ENCODE measurements at regions not wholly inside any gene's neighbourhood (a gene's known extent, or its start where the extent isn't known, plus 50 kb on each side); places are given as distances from the start of the nearest gene placed in this dataset.

GRCh38 chr1:55813618-55814017 is 598.5 kb upstream of the USP24 start:
- Histone ChIP-seq H4K8ac (ENCODE audit: low read depth, low read length) (no peak overlapping the region), H4K91ac (ENCODE audit: low read depth, low read length, poor library complexity) (no peak overlapping the region), H3K27ac (replicated peaks; ENCODE audit: low read length) (no peak overlapping the region), H3K4ac (ENCODE audit: low read length) (no peak overlapping the region), H2AFZ (ENCODE audit: low read length) (no peak overlapping the region), H3K79me1 (ENCODE audit: low read depth, low read length) (no peaks in the 10 kb centered on the region), H3K23ac (ENCODE audit: low read depth, low read length, poor library complexity) (no peak overlapping the region), H2BK120ac (ENCODE audit: low read depth, low read length) (no peak overlapping the region), H3K4me2 (ENCODE audit: insufficient read depth, low read length, poor library complexity, severe bottlenecking) (no peak overlapping the region), H3K4me1 (ENCODE audit: control insufficient read depth in 2 of 2, insufficient read depth in 1 of 2, low read depth in 1 of 2, low read length in 2 of 2) (peaks cover 0 to 1% of the 10 kb centered on the region in 2 donors), H3K36me3 (replicated peaks in 1 of 2; ENCODE audit: control insufficient read depth in 2 of 2, insufficient read depth in 2 of 2, low read length in 2 of 2) (no peaks in the 10 kb centered on the region), H2BK12ac (ENCODE audit: low read length) (no peak overlapping the region), H2AK5ac (ENCODE audit: low read depth, low read length) (no peak overlapping the region), H3K4me3 (ENCODE audit: low read length in 2 of 2) (no peak overlapping the region), H2BK15ac (ENCODE audit: low read length) (no peak overlapping the region), H3K9me3 (replicated peaks in 1 of 2; ENCODE audit: control insufficient read depth in 2 of 2, insufficient read depth in 1 of 2, low read depth in 1 of 2, low read length in 2 of 2) (no peaks in the 10 kb centered on the region), H3K27me3 (ENCODE audit: control insufficient read depth in 3 of 3, insufficient read depth in 3 of 3, low read depth in 1 of 3, low read length in 3 of 3) (no peaks in the 10 kb centered on the region), H3K18ac (ENCODE audit: low read length) (no peak overlapping the region), H3K14ac (ENCODE audit: low read length) (no peak overlapping the region), H3K9ac (ENCODE audit: low read depth, low read length, poor library complexity) (no peak overlapping the region), H2BK5ac (ENCODE audit: low read length) (no peak overlapping the region)
- no CpG with 5 or more reads among the region's 3 CpGs for whole genome bisulfite sequencing, 2 donors (ENCODE audit: extremely low coverage in 2 of 2, insufficient read length in 2 of 2, insufficient replicate concordance in 1 of 2)
- no peak for DNase-seq (ENCODE audit: low spot score)

DNA sequence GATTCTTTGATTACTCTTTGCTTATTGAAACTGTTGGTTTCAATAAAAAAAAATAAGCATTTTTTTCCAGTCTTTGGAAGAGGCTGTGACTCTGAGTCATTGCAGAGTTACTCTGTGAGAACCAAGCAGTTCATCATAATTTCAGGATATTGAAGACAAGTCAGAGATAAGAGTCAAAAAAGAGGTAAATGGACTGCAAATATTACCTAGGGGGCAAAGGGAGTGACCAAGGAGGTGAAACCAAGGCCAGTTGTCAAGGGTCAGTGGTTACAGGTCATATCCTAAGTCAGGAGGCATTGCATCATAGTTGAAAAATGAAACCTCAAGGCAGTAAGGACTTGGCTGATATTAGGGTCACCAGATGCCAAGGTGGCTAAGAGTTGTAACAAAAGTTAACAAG is 597.1 kb upstream of the USP24 start:
- Histone ChIP-seq H3K9me3 (replicated peaks in 1 of 2; ENCODE audit: control insufficient read depth in 2 of 2, insufficient read depth in 1 of 2, low read depth in 1 of 2, low read length in 2 of 2) (no peaks in the 10 kb centered on the region), H3K23ac (ENCODE audit: low read depth, low read length, poor library complexity) (no peak overlapping the region), H3K36me3 (replicated peaks in 1 of 2; ENCODE audit: control insufficient read depth in 2 of 2, insufficient read depth in 2 of 2, low read length in 2 of 2) (no peaks in the 10 kb centered on the region), H2AK5ac (ENCODE audit: low read depth, low read length) (no peak overlapping the region), H2BK120ac (ENCODE audit: low read depth, low read length) (no peak overlapping the region), H3K14ac (ENCODE audit: low read length) (no peak overlapping the region), H3K27me3 (ENCODE audit: control insufficient read depth in 3 of 3, insufficient read depth in 3 of 3, low read depth in 1 of 3, low read length in 3 of 3) (no peaks in the 10 kb centered on the region), H3K9ac (ENCODE audit: low read depth, low read length, poor library complexity) (no peak overlapping the region), H3K4me1 (ENCODE audit: control insufficient read depth in 2 of 2, insufficient read depth in 1 of 2, low read depth in 1 of 2, low read length in 2 of 2) (peaks cover 0 to 1% of the 10 kb centered on the region in 2 donors), H4K8ac (ENCODE audit: low read depth, low read length) (no peak overlapping the region), H2BK5ac (ENCODE audit: low read length) (no peak overlapping the region), H3K4me3 (ENCODE audit: low read length in 2 of 2) (no peak overlapping the region), H3K4me2 (ENCODE audit: insufficient read depth, low read length, poor library complexity, severe bottlenecking) (no peak overlapping the region), H3K4ac (ENCODE audit: low read length) (no peak overlapping the region), H3K79me1 (ENCODE audit: low read depth, low read length) (no peaks in the 10 kb centered on the region), H3K27ac (replicated peaks; ENCODE audit: low read length) (no peak overlapping the region), H2BK15ac (ENCODE audit: low read length) (no peak overlapping the region), H3K18ac (ENCODE audit: low read length) (no peak overlapping the region), H4K91ac (ENCODE audit: low read depth, low read length, poor library complexity) (no peak overlapping the region), H2AFZ (ENCODE audit: low read length) (no peak overlapping the region), H2BK12ac (ENCODE audit: low read length) (no peak overlapping the region)
- no peak for DNase-seq (ENCODE audit: low spot score)

GRCh38 chr1:55808263-55808662 is 593.1 kb upstream of the USP24 start:
- Histone ChIP-seq H2BK120ac (ENCODE audit: low read depth, low read length) (no peak overlapping the region), H2AFZ (ENCODE audit: low read length) (no peak overlapping the region), H4K8ac (ENCODE audit: low read depth, low read length) (no peak overlapping the region), H3K27ac (replicated peaks; ENCODE audit: low read length) (no peak overlapping the region), H3K9ac (ENCODE audit: low read depth, low read length, poor library complexity) (no peak overlapping the region), H3K4me2 (ENCODE audit: insufficient read depth, low read length, poor library complexity, severe bottlenecking) (no peak overlapping the region), H2BK5ac (ENCODE audit: low read length) (no peak overlapping the region), H3K9me3 (replicated peaks in 1 of 2; ENCODE audit: control insufficient read depth in 2 of 2, insufficient read depth in 1 of 2, low read depth in 1 of 2, low read length in 2 of 2) (no peaks in the 10 kb centered on the region), H2BK12ac (ENCODE audit: low read length) (no peak overlapping the region), H3K4me3 (ENCODE audit: low read length in 2 of 2) (no peak overlapping the region), H3K36me3 (replicated peaks in 1 of 2; ENCODE audit: control insufficient read depth in 2 of 2, insufficient read depth in 2 of 2, low read length in 2 of 2) (no peaks in the 10 kb centered on the region), H3K23ac (ENCODE audit: low read depth, low read length, poor library complexity) (no peak overlapping the region), H2AK5ac (ENCODE audit: low read depth, low read length) (no peak overlapping the region), H3K14ac (ENCODE audit: low read length) (no peak overlapping the region), H2BK15ac (ENCODE audit: low read length) (no peak overlapping the region), H3K4me1 (ENCODE audit: control insufficient read depth in 2 of 2, insufficient read depth in 1 of 2, low read depth in 1 of 2, low read length in 2 of 2) (no peaks in the 10 kb centered on the region), H3K27me3 (ENCODE audit: control insufficient read depth in 3 of 3, insufficient read depth in 3 of 3, low read depth in 1 of 3, low read length in 3 of 3) (no peaks in the 10 kb centered on the region), H4K91ac (ENCODE audit: low read depth, low read length, poor library complexity) (no peak overlapping the region), H3K79me1 (ENCODE audit: low read depth, low read length) (no peaks in the 10 kb centered on the region), H3K4ac (ENCODE audit: low read length) (no peak overlapping the region), H3K18ac (ENCODE audit: low read length) (no peak overlapping the region)
- DNase-seq (ENCODE audit: low spot score), result no peak
- no CpG with 5 or more reads among the region's 1 CpG for WGBS, 2 donors (ENCODE audit: extremely low coverage in 2 of 2, insufficient read length in 2 of 2, insufficient replicate concordance in 1 of 2)

DNA sequence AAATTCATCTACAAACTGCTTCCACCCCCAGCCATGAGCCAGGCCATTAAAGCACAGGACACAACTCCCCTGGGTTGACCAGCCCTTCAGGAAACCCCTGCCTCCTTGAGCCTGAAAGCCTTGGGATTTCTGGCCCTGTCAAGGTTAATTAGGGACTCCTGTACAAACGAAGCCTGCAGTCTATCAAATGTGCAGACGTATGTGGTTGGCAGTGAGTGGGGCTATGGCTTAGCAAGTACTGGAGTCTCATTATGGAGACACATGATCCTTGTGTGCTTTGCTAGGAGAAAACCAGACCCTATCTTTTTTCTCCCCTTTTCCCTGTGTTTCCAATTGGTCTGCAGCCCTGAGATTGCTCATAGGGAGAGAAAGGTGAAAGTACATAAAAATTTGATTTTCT is 588.3 kb upstream of the USP24 start:
- H4K8ac ChIP-seq (ENCODE audit: low read depth, low read length), result no peak overlapping the region
- H3K23ac ChIP-seq (ENCODE audit: low read depth, low read length, poor library complexity), result no peak overlapping the region
- DNase-seq (ENCODE audit: low spot score), result no peak
- no peak overlapping the region for H4K91ac ChIP-seq (ENCODE audit: low read depth, low read length, poor library complexity)
- no peak overlapping the region for H3K27ac ChIP-seq (replicated peaks; ENCODE audit: low read length)
- H3K9ac ChIP-seq (ENCODE audit: low read depth, low read length, poor library complexity), result no peak overlapping the region
- WGBS, 2 donors (ENCODE audit: extremely low coverage in 2 of 2, insufficient read length in 2 of 2, insufficient replicate concordance in 1 of 2), result no CpG with 5 or more reads among the region's 2 CpGs
- H2BK5ac ChIP-seq (ENCODE audit: low read length), result no peak overlapping the region
- no peak overlapping the region for H2BK120ac ChIP-seq (ENCODE audit: low read depth, low read length)
- no peaks in the 10 kb centered on the region for H3K4me1 ChIP-seq (ENCODE audit: control insufficient read depth in 2 of 2, insufficient read depth in 1 of 2, low read depth in 1 of 2, low read length in 2 of 2)
- no peak overlapping the region for H2BK12ac ChIP-seq (ENCODE audit: low read length)
- no peak overlapping the region for H3K18ac ChIP-seq (ENCODE audit: low read length)
- no peak overlapping the region for H3K14ac ChIP-seq (ENCODE audit: low read length)
- H3K79me1 ChIP-seq (ENCODE audit: low read depth, low read length), result no peaks in the 10 kb centered on the region
- H3K36me3 ChIP-seq (replicated peaks in 1 of 2; ENCODE audit: control insufficient read depth in 2 of 2, insufficient read depth in 2 of 2, low read length in 2 of 2), result no peaks in the 10 kb centered on the region
- no peak overlapping the region for H3K4me2 ChIP-seq (ENCODE audit: insufficient read depth, low read length, poor library complexity, severe bottlenecking)
- no peak overlapping the region for H2AFZ ChIP-seq (ENCODE audit: low read length)
- no peaks in the 10 kb centered on the region for H3K27me3 ChIP-seq (ENCODE audit: control insufficient read depth in 3 of 3, insufficient read depth in 3 of 3, low read depth in 1 of 3, low read length in 3 of 3)
- no peak overlapping the region for H2AK5ac ChIP-seq (ENCODE audit: low read depth, low read length)
- no peak overlapping the region for H2BK15ac ChIP-seq (ENCODE audit: low read length)
- no peaks in the 10 kb centered on the region for H3K9me3 ChIP-seq (replicated peaks in 1 of 2; ENCODE audit: control insufficient read depth in 2 of 2, insufficient read depth in 1 of 2, low read depth in 1 of 2, low read length in 2 of 2)
- H3K4ac ChIP-seq (ENCODE audit: low read length), result no peak overlapping the region
- H3K4me3 ChIP-seq (ENCODE audit: low read length in 2 of 2), result no peak overlapping the region

Measured in neuronal stem cell (in vitro differentiated cells).